SKM-1 (cell line): ENCODE measurements at regions not wholly inside any gene's neighbourhood (a gene's known extent, or its start where the extent isn't known, plus 50 kb on each side); places are given as distances from the start of the nearest gene placed in this dataset.

Experiments used
- DNase-seq: peaks from one replicate; lab custom pipeline; 2025; ENCODE audit not compliant: unreplicated experiment; lab: John Stamatoyannopoulos, UW

GRCh38 chr11:16441461-16441860 is 85.1 kb upstream of the SOX6 start:
- no peak for DNase-seq

- no peak for DNase-seq
Observed at GRCh38 chr11:16440136-16440535, 83.8 kb upstream of the SOX6 start.

- DNase-seq = no peak
Observed at GRCh38 chr11:16434036-16434435, 77.7 kb upstream of the SOX6 start.

- no peak for DNase-seq
Observed at GRCh38 chr11:16430674-16431073, 74.3 kb upstream of the SOX6 start.

- no peak for DNase-seq
Observed at GRCh38 chr11:16421826-16422225, 65.5 kb upstream of the SOX6 start.

GRCh38 chr11:16418428-16419097 is 62.2 kb upstream of the SOX6 start:
- no peak for DNase-seq

GRCh38 chr11:16412525-16413172 is 56.3 kb upstream of the SOX6 start:
- no peak for DNase-seq

- DNase-seq = no peak
Observed at GRCh38 chr11:16410479-16410878, 54.1 kb upstream of the SOX6 start.

- no peak for DNase-seq
Observed at GRCh38 chr11:16408619-16409018, 52.3 kb upstream of the SOX6 start.

GRCh38 chr11:16406226-16406625 is 49.9 kb upstream of the SOX6 start:
- no peak for DNase-seq
